ENCODE measurements at regions not wholly inside any gene's neighbourhood (a gene's known extent, or its start where the extent isn't known, plus 50 kb on each side); places are given as distances from the start of the nearest gene placed in this dataset.

DNA sequence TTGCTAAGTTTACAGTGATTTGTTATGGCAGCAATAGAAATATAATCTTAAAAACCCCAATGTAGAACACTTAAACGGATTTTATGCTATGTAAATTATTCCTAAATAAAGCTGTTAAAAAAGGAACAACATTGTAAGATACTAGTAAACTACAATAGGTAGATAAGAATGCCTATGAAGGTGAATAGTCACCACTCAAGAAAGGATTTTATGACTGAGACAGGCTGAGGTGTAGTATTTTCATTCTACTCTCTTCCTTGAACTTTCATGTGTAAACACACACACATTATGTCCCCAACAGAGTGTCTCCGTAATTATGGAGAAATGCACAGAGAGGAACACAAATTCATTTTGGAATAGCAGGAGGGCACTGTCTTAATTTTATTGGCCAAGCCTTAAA, 183.9 kb upstream of the ST6GAL2 start:
- Histone ChIP-seq H4K8ac (replicated peaks; ENCODE audit: insufficient read length, low read depth, low read length) (no peak overlapping the region), H3K14ac (ENCODE audit: insufficient read depth, low read length) (no peak overlapping the region), H3K79me2 (ENCODE audit: insufficient read depth, low read length) (no peaks in the 10 kb centered on the region), H2BK12ac (ENCODE audit: insufficient read length, low read depth, low read length) (no peak overlapping the region), H2BK5ac (ENCODE audit: insufficient read length, low read length) (no peak overlapping the region), H4K20me1 (ENCODE audit: control insufficient read depth, insufficient read depth, insufficient read length) (no peaks in the 10 kb centered on the region), H2AFZ (ENCODE audit: low read length) (no peak overlapping the region), H3K79me1 (ENCODE audit: insufficient read depth, low read depth, low read length, poor library complexity, severe bottlenecking) (no peaks in the 10 kb centered on the region), H4K5ac (ENCODE audit: insufficient read length, low read depth, low read length) (no peak overlapping the region), H3K23me2 (ENCODE audit: insufficient read length, low read depth, low read length, poor library complexity, severe bottlenecking) (no peaks in the 10 kb centered on the region), H3K27ac (ENCODE audit: insufficient read length, low read depth, low read length) (no peak overlapping the region), H3K56ac (ENCODE audit: insufficient read length, low read depth, low read length) (no peak overlapping the region), H2BK120ac (ENCODE audit: low read depth, low read length, poor library complexity, severe bottlenecking) (no peak overlapping the region), H3K18ac (ENCODE audit: insufficient read length, low read depth, low read length) (no peak overlapping the region), H4K91ac (ENCODE audit: insufficient read length, low read depth, low read length) (no peak overlapping the region), H2AK5ac (ENCODE audit: insufficient read length, low read length) (no peak overlapping the region), H3K27me3 (ENCODE audit: insufficient read depth, low read length) (no peaks in the 10 kb centered on the region), H3K4me2 (ENCODE audit: insufficient read depth, insufficient read length, low read length) (no peak overlapping the region), H2BK20ac (ENCODE audit: low read depth, low read length, poor library complexity, severe bottlenecking) (no peak overlapping the region), H3K4ac (ENCODE audit: low read depth, low read length) (no peak overlapping the region), H2BK15ac (ENCODE audit: low read depth, low read length) (no peak overlapping the region), H3K4me1 (ENCODE audit: insufficient read depth, low read length) (no peaks in the 10 kb centered on the region), H3K23ac (ENCODE audit: insufficient read length, low read depth, low read length) (no peak overlapping the region), H3T11ph (ENCODE audit: low read length) (no peak overlapping the region), H3K9me3 (ENCODE audit: control insufficient read depth, low read depth, low read length) (no peaks in the 10 kb centered on the region), H3K9ac (ENCODE audit: extremely low read depth, insufficient read length, low read length) (no peak overlapping the region)
- H3K27me3 Mint-ChIP-seq (ENCODE audit: low read depth), result no peaks in the 10 kb centered on the region
- WGBS (ENCODE audit: extremely low coverage, insufficient read length, low lambda C conversion rate), result no CpG with 5 or more reads among the region's 2 CpGs
- no peak overlapping the region for H3K4me3 Mint-ChIP-seq
- no peaks in the 10 kb centered on the region for H3K36me3 Mint-ChIP-seq (ENCODE audit: insufficient read depth in 1 of 3, low read depth in 3 of 3)
- DNase-seq, result no peak
- peaks cover 11 to 24% of the 10 kb centered on the region in 2 experiments for H3K4me1 Mint-ChIP-seq
- H3K9me3 Mint-ChIP-seq, result no peaks in the 10 kb centered on the region
- no peak for TF ChIP-seq CTCF (conservative IDR thresholded peaks at IDR 0.05)
- H3K27ac Mint-ChIP-seq, result no peak overlapping the region

Measured in H9 (cell line).